Activated CD4-positive, alpha-beta T cell treated with anti-CD3 and anti-CD28 coated beads, Interleukin-2, amount 50 U/mL, for 4 hours (primary cell): ENCODE measurements at regions not wholly inside any gene's neighbourhood (a gene's known extent, or its start where the extent isn't known, plus 50 kb on each side); places are given as distances from the start of the nearest gene placed in this dataset.

Source experiments
- DNase-seq, 2 experiments: peaks; one replicate each; pipeline ENCODE4 v3.0.0-alpha.2; 2020

- no peak for DNase-seq
Measured at GRCh38 chr18:67379981-67380380, 136.5 kb downstream of the DSEL start.

GRCh38 chr18:67376372-67376771 is 140.1 kb downstream of the DSEL start:
- DNase-seq = no peak

DNA sequence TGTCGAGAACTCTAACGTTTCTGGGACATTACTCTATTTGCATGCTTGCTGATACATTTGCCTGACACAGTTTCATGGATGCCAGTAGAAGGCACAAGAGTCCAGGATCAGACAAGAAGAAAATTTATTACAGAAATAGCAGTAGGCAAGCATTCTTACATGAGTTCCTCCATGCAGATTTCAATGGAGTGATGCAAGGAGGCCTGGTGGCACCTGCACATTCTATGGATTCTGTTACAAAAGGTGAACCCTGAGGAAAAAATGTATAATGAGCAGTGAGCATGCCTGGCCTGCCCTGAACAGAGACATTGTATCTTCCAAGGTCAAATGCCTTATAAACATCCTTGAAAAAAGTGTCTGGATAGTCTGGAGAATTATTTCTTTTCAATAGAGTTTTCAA is 142.9 kb downstream of the DSEL start:
- DNase-seq = no peak

GRCh38 chr18:67367540-67367939 is 149.0 kb downstream of the DSEL start:
- DNase-seq = no peak

DNA sequence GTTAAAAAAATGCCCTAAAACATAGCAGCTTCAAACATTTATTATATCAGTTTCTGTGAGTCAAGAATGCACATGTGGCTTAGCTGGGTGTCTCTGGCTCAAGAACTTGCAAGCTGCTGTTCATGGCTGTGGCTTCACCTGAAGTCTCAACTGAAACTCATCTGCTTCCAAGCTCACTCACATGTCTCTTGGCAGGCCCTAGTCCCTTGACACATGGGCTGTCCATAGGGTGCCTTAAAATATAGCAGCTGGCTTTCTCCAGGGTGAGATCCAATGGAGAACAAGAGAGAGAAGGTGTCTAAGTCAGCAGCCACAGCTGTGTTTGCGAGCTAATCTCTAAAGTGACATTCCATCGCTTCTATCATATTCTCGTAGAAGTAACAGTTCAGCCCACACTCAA is 152.8 kb downstream of the DSEL start:
- DNase-seq = no peak

GRCh38 chr18:67362906-67363305 is 153.6 kb downstream of the DSEL start:
- no peak for DNase-seq

DNA sequence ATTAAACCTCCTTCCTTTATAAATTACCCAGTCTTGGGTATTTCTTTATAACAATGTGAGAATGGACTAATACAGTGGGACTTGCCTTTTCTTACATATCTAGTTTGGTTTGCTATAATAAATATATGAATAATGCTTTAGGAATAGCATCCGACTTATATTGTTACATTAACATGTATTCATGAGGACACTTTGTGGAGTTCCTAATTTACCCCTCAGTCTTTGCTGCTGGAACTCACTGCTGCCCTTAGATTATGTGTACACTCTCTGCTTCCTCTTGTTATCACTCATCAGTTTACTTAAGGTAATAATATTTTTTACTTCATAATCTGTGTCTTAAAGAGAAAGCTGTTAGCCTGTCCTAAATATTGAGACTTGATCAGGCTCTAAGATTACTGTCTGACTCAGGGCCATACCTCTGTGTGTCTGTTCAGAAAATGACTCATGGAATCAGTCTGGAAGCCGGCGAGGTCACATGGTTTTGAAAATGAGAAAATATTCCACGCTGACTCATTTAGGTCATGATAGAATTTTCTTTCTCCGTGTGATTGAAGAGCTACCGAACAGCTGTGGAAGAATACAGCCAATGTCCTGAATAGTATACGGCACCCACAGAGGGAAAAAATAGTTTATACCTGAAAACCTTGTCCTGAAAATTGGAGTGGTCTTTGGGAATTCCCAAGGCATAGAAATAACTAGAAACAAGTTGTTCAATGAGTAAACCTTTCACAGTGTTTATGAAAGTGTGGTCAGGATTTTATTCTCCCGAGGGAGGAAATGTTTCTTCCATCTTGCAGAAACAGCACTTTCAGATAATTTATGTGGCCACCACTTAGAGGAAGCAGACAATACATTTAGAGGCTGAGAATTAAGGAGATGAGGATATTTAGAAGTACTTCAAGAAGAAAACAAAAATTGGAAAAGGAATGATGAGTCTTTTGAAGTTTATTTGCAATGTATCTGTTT is 156.4 kb downstream of the DSEL start:
- peak; percentile 10 to 14 for DNase-seq

- no peak for DNase-seq
Measured at GRCh38 chr18:67358947-67359346, 157.6 kb downstream of the DSEL start.

DNA sequence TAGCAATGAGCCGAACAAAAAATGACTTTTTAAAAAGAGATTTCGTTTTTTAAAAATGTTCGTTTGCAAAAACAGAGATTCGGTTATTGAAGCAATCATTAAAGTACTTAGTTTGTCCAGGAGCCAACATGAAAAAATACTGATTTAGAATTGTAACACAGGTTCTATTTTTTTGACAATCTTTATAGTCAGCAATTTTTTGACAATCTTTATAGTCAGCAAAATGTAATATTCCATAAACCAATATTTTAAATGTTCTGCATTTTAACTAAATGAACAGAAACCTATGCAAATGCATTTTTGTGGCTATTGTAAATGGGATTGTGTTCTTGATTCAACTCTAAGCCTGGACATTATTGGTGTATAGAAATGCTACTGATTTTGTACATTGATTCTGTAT is 161.8 kb downstream of the DSEL start:
- DNase-seq = no peak

- DNase-seq = no peak
Measured at GRCh38 chr18:67354091-67354490, 162.4 kb downstream of the DSEL start.

DNA sequence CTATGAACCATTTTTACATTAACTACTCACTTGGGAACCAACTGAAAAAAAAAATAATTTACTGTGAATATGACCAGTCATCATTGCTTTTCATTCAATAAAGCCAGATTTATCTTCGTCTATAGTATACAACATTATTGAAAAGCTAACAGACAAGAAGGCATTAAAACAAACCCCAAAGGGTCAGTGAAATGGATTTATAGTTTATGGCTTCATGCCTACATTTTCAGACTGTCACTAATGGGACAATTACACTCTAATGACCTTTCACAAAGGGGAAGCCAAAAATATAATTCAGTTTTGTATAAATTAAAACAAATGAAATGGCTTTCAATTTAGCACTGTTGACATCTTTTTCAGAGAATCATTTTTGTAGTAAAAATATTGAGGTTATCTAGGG is 169.1 kb downstream of the DSEL start:
- DNase-seq = no peak

DNA sequence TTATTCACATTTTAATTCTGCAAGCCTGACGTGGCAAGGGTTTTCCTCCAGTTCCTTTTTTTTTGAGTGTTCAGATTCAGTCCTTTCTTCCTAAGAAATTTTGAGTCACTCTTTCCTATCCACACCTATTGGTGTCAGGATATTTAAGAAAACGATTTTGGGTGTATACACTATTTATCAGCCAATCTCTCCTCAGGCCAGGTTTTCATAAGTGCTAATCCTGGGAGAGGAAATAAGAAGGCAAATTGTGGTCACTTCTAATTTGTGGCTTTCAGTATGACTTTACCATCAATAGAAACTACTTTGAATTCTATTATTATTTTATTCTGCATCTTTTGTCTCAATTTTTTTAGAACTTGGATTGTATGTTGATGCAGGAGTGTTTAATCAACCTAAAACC is 174.4 kb downstream of the DSEL start:
- DNase-seq = no peak

DNA sequence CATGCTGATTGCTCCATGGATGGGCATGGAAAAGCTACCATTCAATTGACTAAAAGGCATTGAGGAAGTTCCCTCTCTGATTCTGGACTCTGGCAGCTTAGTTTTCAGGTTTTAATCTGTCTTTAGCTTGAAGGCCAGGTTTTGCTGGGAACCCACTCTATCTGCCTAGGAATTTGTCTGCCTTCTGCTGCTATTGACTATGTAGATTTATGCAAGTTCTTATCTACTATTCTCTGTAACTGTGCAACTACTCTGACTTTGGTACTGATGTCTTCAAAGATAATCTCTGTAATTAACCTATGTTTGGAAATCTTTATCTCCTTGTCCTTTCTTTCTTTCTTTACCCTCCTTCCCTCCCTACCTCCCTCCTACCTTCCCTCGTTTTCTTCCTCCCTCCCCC is 178.8 kb downstream of the DSEL start:
- DNase-seq = no peak

GRCh38 chr18:67331857-67332256 is 184.7 kb downstream of the DSEL start:
- no peak for DNase-seq

GRCh38 chr18:67319109-67319508 is 197.4 kb downstream of the DSEL start:
- no peak for DNase-seq

- no peak for DNase-seq
Measured at GRCh38 chr18:67318651-67319050, 197.9 kb downstream of the DSEL start.

DNA sequence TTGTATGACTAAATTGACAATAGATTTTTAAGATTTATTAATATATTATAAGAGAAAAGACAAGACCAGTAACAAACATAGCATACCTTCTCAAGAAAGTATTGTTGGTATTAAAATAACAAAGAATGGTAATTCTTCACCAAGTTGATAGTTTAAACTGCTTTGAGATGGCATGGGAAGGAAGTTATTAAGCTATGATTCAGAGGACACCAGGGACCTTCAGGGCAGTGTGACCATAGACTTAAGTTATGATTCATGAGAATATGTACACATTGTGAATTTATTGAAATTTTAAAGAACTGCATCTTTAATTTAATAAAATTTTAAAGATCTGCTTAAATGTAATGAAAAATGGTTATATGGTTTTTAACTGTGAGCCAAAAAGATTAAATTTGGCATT is 205.7 kb downstream of the DSEL start:
- no peak for DNase-seq

- no peak for DNase-seq
Measured at GRCh38 chr18:67308819-67309218, 207.7 kb downstream of the DSEL start.

- no peak for DNase-seq
Measured at GRCh38 chr18:67305466-67305865, 211.1 kb downstream of the DSEL start.

DNA sequence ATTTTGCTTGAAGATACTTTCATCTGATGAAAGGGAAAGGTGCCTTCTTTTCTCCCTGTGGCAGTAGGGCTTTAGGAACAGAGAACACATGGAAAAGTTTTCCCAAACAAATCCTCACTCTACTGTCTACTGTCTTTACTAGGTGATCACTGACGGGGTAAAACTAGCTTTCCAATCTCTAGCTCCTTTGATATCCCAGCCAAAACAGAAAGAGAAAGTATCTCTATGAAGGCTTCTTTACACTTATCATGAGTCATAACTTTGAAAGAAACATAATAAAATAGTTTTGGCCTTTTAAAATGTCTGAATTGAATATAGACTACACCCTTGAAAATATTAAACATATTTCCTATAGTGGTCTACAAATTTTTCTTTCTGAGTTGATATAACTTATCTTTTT is 214.5 kb downstream of the DSEL start:
- no peak for DNase-seq

GRCh38 chr18:67301592-67301991 is 214.9 kb downstream of the DSEL start:
- DNase-seq = no peak

DNA sequence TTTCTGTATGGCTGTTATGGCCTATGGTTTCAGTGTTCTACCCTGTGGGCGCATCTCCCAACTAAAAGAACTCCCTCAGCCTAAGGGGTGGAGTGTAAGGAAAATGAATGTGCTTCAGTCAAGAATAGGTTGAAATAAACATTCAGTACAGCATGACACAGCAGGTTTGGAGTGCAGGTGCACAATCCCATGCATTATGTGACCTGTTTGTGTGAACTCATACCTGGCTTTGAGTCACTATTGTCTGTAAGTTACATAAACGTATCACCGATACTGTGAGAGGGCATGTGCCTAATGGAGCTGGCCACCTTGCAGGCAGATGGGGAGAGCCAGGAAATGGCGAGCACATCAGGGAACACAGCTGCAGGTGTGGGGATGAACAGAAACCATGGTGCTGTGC is 216.0 kb downstream of the DSEL start:
- no peak for DNase-seq

- no peak for DNase-seq
Measured at GRCh38 chr18:67292814-67293213, 223.7 kb downstream of the DSEL start.

- DNase-seq = no peak
Measured at GRCh38 chr18:67290421-67290820, 226.1 kb downstream of the DSEL start.

GRCh38 chr18:67285583-67285982 is 230.9 kb downstream of the DSEL start:
- no peak for DNase-seq
